ENCODE measurements at regions not wholly inside any gene's neighbourhood (a gene's known extent, or its start where the extent isn't known, plus 50 kb on each side); places are given as distances from the start of the nearest gene placed in this dataset.

DNA sequence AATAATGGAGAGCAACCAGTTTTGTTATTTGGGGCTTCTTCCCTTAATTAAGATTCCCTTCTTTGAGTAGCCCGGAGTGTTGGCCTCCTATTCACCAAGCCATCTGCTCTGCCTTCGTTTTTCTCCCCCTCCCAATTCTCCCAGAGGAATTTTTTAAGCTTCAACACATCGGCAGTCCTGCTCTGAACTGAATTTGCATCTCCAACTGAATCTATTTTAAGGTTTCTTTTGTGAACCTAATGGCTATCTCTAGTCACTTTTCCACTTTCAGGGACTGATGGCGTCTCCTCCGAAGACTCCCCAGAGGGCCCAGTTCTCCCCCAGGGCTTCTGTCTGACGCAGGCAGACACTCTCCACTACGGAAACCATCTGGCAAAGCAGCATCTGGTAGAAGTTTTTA lies 280.2 kb downstream of the ADGRA3 start:
- DNase-seq (ENCODE audit: insufficient read length, low spot score) (no peak), FAIRE-seq (no peak)
- TF ChIP-seq, protein P1, sequence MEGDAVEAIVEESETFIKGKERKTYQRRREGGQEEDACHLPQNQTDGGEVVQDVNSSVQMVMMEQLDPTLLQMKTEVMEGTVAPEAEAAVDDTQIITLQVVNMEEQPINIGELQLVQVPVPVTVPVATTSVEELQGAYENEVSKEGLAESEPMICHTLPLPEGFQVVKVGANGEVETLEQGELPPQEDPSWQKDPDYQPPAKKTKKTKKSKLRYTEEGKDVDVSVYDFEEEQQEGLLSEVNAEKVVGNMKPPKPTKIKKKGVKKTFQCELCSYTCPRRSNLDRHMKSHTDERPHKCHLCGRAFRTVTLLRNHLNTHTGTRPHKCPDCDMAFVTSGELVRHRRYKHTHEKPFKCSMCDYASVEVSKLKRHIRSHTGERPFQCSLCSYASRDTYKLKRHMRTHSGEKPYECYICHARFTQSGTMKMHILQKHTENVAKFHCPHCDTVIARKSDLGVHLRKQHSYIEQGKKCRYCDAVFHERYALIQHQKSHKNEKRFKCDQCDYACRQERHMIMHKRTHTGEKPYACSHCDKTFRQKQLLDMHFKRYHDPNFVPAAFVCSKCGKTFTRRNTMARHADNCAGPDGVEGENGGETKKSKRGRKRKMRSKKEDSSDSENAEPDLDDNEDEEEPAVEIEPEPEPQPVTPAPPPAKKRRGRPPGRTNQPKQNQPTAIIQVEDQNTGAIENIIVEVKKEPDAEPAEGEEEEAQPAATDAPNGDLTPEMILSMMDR (IDR thresholded peaks at IDR 0.05; ENCODE audit: insufficient read depth, missing control alignments) = no peak

DNA sequence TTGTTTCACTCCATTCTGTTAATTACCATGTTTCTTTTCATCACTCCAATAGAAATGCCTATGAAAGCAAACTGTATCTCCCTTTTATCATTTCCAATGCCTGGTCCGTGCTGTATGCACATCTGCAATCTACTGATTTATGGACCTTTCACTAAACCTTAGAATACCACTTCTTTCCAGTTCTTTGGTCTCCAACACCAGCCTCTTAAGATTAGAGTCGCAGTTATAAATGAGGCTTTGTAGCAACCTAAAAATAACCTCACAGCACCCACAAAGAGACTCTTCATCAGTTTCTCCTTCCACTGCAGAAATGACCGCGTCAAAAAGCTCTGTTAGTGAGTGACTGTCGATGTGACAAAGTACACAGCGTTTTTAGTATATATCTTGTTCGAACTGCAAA lies 282.6 kb downstream of the ADGRA3 start:
- TF ChIP-seq, protein P1 (IDR thresholded peaks at IDR 0.05; ENCODE audit: insufficient read depth, missing control alignments) = no peak
- FAIRE-seq (no peak), DNase-seq (ENCODE audit: insufficient read length, low spot score) (no peak)

DNA sequence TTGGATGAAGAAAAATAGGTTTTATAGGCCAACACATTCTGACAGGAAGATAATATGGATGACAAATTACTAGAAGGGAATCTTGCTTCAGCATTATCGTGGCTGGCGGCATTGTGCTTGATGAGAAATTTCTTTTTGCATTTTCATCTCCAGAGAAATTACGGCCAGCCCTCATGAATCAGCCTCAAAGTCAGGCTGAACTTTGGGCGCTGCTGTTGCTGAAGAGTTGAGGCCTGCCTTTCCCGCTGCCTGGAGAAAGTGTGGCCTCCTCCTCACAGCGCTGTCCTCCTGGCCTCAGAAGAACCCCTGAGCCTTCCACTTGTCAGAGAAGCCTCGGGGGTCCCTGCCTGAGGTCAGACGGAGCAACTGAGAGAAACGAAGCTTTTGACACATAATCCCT lies 272.4 kb upstream of the KCNIP4 start:
- DNase-seq (ENCODE audit: insufficient read length, low spot score) (no peak), FAIRE-seq (no peak)
- TF ChIP-seq, protein P1 (IDR thresholded peaks at IDR 0.05; ENCODE audit: insufficient read depth, missing control alignments) = no peak

DNA sequence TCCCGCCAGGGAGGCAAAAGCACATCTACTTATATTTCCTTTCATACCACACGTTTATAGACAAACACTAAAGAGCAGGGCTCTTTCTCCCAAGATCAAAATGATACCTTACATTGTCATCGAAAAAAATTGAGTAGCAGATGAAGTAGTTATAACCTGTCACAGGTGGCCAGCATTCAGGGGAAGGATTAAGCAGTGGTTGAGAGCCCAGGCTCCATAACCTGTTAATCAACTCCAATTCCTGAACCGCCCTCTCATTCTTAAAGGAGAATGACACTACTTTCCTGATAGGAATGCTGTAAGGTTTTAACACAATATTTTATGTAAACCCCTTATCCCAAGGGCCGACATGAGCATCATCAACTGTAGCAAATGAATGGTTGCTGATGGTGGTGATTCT lies 268.9 kb upstream of the KCNIP4 start:
- TF ChIP-seq, protein P1 (IDR thresholded peaks at IDR 0.05; ENCODE audit: insufficient read depth, missing control alignments) = no peak
- FAIRE-seq (no peak), DNase-seq (ENCODE audit: insufficient read length, low spot score) (no peak)

DNA sequence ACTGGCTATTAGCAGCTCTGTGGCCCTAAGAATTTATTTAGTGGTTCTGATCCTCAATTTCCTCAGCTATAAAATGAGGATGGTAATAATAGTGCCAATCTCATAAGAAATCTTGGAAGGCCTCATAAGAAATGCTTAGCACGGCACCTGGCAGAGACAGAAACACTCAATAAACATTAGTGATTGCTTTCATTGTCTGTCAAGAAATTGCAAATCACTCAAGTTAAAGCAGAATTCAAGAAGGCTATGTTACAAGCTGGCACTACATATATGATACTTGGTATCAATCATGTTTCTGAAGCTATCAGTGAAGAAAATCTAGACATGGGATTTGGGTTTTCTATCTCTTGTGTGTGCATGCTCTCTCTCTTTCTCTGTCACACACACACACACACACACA lies 267.7 kb upstream of the KCNIP4 start:
- TF ChIP-seq, protein P1 (IDR thresholded peaks at IDR 0.05; ENCODE audit: insufficient read depth, missing control alignments) = no peak
- DNase-seq (ENCODE audit: insufficient read length, low spot score) = no peak
- no peak for FAIRE-seq

DNA sequence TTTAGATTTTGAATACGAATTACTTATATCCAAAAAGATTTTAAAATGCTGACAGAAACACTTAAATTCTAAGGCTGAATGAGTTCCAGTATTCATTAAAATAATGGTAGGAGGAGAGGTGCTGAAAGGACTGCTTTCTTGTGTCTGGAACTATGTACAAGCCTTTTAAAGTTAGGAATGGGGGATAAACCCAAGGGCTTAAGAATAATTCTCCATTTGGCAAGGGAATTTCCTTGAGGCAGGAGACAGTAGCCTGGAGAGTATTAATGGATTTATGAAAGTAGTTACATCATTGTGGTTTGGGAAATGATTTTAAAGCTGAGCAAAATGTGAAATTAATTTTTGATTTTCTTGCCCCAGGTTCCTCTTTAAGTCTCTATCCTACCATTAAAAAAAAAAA lies 266.5 kb upstream of the KCNIP4 start:
- TF ChIP-seq, protein P1 (IDR thresholded peaks at IDR 0.05; ENCODE audit: insufficient read depth, missing control alignments) = no peak

DNA sequence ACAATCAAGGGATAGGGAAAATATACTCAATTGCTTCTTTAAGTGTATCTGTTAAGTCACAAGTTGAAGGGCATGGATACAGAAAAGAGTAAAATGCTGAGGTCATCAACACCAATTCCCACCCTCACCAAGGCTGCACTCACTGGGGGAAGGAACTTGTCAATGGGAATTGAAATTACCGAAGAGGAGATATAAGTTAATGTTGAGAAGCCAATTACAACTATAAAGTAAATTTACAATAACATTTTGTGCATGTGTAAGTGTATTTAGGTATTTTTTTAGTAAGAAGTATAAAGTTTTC lies 255.1 kb upstream of the KCNIP4 start:
- FAIRE-seq = no peak
- DNase-seq (ENCODE audit: insufficient read length, low spot score) = no peak
- TF ChIP-seq, protein P1 (IDR thresholded peaks at IDR 0.05; ENCODE audit: insufficient read depth, missing control alignments) = no peak

More for the DNA sequence above, 266.5 kb upstream of the KCNIP4 start:
- no peak for DNase-seq (ENCODE audit: insufficient read length, low spot score)
- FAIRE-seq = no peak
